ENCODE measurements at regions not wholly inside any gene's neighbourhood (a gene's known extent, or its start where the extent isn't known, plus 50 kb on each side); places are given as distances from the start of the nearest gene placed in this dataset.

DNA sequence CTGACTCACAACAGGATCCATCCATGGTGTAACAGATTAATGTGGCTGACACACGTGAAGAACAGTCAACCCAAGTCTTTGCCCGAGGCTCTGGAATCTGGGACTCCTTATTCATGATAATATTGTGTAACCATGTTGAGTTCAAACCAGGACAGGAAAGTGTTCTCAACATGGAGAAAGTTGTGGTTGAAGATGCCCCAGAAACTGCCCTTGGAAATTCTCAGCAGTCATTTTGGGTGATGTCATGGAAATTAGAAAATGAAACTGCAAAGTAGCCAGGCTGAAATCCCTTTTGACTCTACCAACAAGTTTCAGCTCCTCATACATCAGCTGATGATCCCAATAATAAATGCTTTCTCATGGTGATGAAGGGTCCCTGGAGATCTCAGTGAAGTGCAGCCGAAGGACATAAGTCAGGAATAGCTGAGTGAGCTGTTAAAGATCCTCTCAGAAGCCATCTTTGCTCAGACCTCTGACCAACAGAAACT, 307.7 kb downstream of the TNS1 start:
- Histone ChIP-seq H3K4me3 (peak overlapping the region; percentile 18), H3K27ac (peak overlapping the region; percentile 71 to 83)
- no peak for DNase-seq (ENCODE audit: low spot score)
- TF ChIP-seq, protein P1, sequence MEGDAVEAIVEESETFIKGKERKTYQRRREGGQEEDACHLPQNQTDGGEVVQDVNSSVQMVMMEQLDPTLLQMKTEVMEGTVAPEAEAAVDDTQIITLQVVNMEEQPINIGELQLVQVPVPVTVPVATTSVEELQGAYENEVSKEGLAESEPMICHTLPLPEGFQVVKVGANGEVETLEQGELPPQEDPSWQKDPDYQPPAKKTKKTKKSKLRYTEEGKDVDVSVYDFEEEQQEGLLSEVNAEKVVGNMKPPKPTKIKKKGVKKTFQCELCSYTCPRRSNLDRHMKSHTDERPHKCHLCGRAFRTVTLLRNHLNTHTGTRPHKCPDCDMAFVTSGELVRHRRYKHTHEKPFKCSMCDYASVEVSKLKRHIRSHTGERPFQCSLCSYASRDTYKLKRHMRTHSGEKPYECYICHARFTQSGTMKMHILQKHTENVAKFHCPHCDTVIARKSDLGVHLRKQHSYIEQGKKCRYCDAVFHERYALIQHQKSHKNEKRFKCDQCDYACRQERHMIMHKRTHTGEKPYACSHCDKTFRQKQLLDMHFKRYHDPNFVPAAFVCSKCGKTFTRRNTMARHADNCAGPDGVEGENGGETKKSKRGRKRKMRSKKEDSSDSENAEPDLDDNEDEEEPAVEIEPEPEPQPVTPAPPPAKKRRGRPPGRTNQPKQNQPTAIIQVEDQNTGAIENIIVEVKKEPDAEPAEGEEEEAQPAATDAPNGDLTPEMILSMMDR (IDR thresholded peaks at IDR 0.05): no peak

DNA sequence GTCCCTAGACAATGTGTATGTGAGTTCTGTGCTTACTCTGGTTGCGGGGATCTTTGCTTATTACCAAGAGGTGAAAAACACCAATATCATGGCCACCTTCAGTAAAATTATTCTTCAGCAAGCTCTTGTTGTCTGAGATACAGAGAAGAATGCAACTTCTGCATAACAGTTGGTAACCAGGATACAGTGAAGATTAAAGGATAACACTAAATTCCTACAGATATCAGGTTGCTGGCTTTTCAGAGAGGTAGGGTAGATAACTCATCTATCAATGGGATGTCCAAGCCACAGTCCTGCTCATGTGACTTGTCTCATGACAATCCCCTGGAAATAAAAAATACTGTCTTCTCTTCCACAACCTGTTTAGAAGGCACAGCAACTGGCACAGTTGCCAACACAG, 308.5 kb downstream of the TNS1 start:
- TF ChIP-seq, protein P1 (IDR thresholded peaks at IDR 0.05): no peak
- no peak for DNase-seq (ENCODE audit: low spot score)
- Histone ChIP-seq H3K27ac (peak overlapping the region; percentile 69 to 83), H3K4me3 (peak overlapping the region; percentile 18)

DNA sequence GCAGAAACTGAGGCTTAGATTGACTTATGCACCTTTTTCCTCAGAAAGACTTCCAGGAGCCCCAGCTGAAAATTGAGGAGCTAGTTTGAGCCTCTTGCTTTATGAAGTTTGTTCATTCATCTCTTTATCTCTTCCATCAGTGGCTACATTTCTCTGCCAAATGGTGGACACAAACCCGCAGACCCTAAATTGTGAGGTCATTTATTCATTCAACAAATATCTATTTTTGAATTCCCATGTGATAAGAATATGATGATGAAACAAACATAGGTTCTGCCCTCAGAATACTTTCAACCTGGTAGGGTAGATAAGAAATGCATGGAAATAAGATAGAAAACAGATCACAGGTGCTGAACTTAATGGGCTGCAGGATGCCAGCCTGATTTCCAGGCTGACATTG, 309.4 kb downstream of the TNS1 start:
- H3K27ac ChIP-seq: peak overlapping the region in 1 of 2 donors; percentile 88
- TF ChIP-seq, protein P1 (IDR thresholded peaks at IDR 0.05): no peak

DNA sequence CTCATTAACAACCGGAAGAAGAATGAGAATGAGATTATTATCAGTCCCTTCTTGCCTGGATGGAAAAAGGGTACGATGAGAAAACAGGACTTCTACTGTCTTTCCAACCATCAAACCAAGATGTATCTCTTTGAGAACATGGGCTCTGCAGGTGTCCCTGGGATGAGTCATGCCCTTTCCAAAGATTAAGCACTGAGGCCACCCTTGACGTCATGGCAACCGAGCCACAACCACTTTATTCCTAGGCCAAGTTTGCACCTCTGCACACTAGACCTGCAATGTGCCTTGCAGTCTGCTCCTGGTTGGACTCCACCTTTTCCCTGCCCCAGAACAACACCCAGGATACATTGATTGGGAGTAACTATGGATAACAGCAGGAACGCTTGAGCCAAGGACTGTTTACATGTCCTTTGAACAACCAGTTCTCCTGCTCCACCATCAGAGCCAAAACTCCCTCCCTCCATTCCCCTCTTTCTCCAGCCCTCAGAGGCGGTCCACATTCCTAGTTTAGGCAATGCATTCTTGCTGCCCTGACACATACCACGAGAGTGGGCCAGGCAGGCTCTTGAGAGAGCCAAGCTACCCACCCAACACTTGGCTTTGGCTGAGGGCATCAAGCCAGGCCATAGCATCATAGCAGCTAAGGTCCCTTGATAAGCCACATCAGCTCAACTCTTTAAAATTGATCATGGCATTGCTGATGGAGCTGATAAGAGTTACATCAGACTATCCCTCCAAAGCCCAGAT, 310.7 kb downstream of the TNS1 start:
- Histone ChIP-seq H3K27ac (peak overlapping the region; percentile 36 to 88), H3K4me3 (no peak overlapping the region)
- peak; percentile 87 for DNase-seq (ENCODE audit: low spot score)
- TF ChIP-seq, protein P1 (IDR thresholded peaks at IDR 0.05): no peak

More for the DNA sequence above, 309.4 kb downstream of the TNS1 start:
- H3K4me3 ChIP-seq: no peak overlapping the region
- no peak for DNase-seq (ENCODE audit: low spot score)

DNA sequence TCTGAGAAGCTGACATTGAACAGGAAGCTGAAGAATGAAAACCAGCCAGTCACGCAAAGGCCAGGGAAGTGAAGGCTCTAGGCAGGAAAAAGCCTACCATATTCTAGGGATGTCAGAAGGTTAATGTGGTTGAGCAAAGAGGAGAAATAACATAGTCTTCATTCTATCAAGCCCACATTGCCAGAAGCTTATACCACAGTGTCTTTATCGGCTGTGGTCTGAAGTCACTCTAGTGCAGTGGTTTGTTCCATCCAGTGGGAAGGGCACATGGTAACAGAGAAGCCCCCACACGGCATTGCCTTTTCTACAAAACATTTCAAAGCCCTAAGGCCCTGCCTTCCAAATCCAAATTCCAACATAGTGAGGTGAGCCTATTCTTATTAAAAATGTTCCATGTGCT, 311.3 kb downstream of the TNS1 start:
- TF ChIP-seq, protein P1 (IDR thresholded peaks at IDR 0.05): no peak
- DNase-seq (ENCODE audit: low spot score): no peak
- H3K4me3 ChIP-seq: no peak overlapping the region
- peak overlapping the region; percentile 36 to 88 for H3K27ac ChIP-seq

DNA sequence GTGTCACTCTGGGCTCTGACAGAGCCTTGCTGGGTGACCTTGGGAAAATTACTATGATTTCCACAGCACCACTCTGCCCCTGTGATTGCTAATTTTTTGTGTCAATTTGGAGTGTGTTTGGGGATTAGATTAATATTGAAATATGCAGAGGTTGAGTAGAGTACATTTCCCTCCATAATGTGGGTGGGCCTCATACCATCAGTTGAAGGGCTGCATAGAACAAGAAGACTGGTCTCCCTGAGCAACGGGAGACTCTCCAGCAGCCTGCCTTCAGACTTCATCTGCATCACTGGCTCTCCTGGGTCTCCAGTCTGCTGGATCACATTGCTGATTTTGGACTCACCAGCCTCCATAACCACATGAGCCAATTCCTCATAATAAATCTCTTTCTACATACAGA, 313.7 kb downstream of the TNS1 start:
- TF ChIP-seq, protein P1 (IDR thresholded peaks at IDR 0.05): no peak
- Histone ChIP-seq H3K4me3 (no peak overlapping the region), H3K27ac (no peak overlapping the region)
- DNase-seq (ENCODE audit: low spot score): no peak

DNA sequence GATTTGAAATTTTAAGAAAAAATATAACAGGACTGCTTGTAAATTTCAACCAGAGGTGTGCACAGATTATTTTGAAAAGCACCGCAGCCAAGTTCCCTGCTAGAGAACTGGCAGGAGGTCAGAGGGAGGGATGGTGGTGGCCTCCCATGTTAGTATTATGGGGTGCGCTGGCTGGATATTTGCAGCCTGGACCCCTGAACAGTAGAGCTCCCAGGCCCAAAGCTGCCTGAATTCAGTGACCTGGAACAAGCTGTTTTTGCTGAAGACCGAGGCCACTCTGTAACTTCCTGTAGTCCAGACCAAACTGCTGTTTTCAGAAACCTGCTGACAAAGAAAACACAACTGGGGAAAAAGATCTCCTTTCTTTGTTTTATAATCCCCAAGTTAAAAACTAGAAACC, 314.3 kb downstream of the TNS1 start:
- H3K4me3 ChIP-seq: no peak overlapping the region
- no peak overlapping the region for H3K27ac ChIP-seq
- TF ChIP-seq, protein P1 (IDR thresholded peaks at IDR 0.05): no peak
- DNase-seq (ENCODE audit: low spot score): no peak

Measured in coronary artery (tissue), 2 donors.